ENCODE measurements at regions not wholly inside any gene's neighbourhood (a gene's known extent, or its start where the extent isn't known, plus 50 kb on each side); places are given as distances from the start of the nearest gene placed in this dataset.

DNA sequence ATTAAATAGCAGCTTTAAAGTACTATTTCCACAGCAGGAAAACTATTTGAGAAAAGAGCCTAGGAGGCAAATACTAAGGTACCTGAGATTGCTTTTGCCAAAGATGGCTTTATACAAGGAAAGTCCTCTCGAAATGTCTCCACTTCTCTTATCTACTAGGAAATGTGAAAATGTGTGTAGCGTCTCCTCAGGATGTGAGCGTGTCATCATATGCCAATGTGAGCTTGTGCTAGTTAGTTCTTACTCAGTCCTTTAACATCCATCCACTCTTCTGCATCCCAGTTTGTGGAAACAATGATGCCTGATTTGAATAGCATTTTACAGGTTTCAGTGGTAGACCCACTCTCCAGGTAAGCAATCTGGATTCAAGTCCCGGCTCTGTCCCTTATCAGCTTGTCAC is 421.0 kb downstream of the DYNC2H1 start:
- 82% methylated on average over 4 of the region's 4 CpGs for WGBS
- H3K36me3 ChIP-seq (ENCODE audit: control insufficient read depth in 4 of 4, insufficient read depth in 3 of 4, low read depth in 1 of 4, low read length in 3 of 4) = no peaks in the 10 kb centered on the region
- H3K4me1 ChIP-seq (ENCODE audit: control insufficient read depth in 4 of 4, insufficient read depth in 4 of 4, low read length in 3 of 4) = no peaks in the 10 kb centered on the region
- no peak overlapping the region for H3K4me3 ChIP-seq (ENCODE audit: low read depth in 1 of 3, low read length in 3 of 3)
- TF ChIP-seq FOXA1 (IDR thresholded peaks at IDR 0.05) = no peak
- no peak overlapping the region for H3K27ac ChIP-seq (ENCODE audit: low read depth in 1 of 2, low read length in 2 of 2)
- no peak for DNase-seq (ENCODE audit: low spot score)
- no peak overlapping the region for H3K9ac ChIP-seq (ENCODE audit: low read depth in 1 of 2, low read length in 2 of 2)
- peaks cover 0 to 2% (median 0%) of the 10 kb centered on the region in 4 donors for H3K27me3 ChIP-seq (ENCODE audit: control insufficient read depth in 4 of 4, insufficient read depth in 4 of 4, low read length in 3 of 4)
- no peaks in the 10 kb centered on the region for H3K9me3 ChIP-seq (ENCODE audit: control insufficient read depth in 4 of 4, low read length in 3 of 4)

- DNase-seq (ENCODE audit: low spot score) = no peak
- H3K9me3 ChIP-seq (ENCODE audit: control insufficient read depth in 4 of 4, low read length in 3 of 4) = no peaks in the 10 kb centered on the region
- TF ChIP-seq FOXA1 (IDR thresholded peaks at IDR 0.05) (no peak), TAF1 (conservative IDR thresholded peaks at IDR 0.05) (no peak), RAD21 (IDR thresholded peaks at IDR 0.05) (no peak), SP1 (IDR thresholded peaks at IDR 0.05) (no peak)
- TF ChIP-seq, protein P1, sequence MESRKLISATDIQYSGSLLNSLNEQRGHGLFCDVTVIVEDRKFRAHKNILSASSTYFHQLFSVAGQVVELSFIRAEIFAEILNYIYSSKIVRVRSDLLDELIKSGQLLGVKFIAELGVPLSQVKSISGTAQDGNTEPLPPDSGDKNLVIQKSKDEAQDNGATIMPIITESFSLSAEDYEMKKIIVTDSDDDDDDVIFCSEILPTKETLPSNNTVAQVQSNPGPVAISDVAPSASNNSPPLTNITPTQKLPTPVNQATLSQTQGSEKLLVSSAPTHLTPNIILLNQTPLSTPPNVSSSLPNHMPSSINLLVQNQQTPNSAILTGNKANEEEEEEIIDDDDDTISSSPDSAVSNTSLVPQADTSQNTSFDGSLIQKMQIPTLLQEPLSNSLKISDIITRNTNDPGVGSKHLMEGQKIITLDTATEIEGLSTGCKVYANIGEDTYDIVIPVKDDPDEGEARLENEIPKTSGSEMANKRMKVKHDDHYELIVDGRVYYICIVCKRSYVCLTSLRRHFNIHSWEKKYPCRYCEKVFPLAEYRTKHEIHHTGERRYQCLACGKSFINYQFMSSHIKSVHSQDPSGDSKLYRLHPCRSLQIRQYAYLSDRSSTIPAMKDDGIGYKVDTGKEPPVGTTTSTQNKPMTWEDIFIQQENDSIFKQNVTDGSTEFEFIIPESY (IDR thresholded peaks at IDR 0.05) = no peak
- no peak overlapping the region for H3K27ac ChIP-seq (ENCODE audit: low read depth in 1 of 2, low read length in 2 of 2)
- no peak overlapping the region for H3K9ac ChIP-seq (ENCODE audit: low read depth in 1 of 2, low read length in 2 of 2)
- H3K4me1 ChIP-seq (ENCODE audit: control insufficient read depth in 4 of 4, insufficient read depth in 4 of 4, low read length in 3 of 4) = no peaks in the 10 kb centered on the region
- no peak overlapping the region for H3K4me3 ChIP-seq (ENCODE audit: low read depth in 1 of 3, low read length in 3 of 3)
- H3K27me3 ChIP-seq (ENCODE audit: control insufficient read depth in 4 of 4, insufficient read depth in 4 of 4, low read length in 3 of 4) = peaks cover 0 to 2% (median 0%) of the 10 kb centered on the region in 4 donors
- H3K36me3 ChIP-seq (ENCODE audit: control insufficient read depth in 4 of 4, insufficient read depth in 3 of 4, low read depth in 1 of 4, low read length in 3 of 4) = no peaks in the 10 kb centered on the region
- WGBS = 77% methylated on average over 3 of the region's 3 CpGs
Measured at GRCh38 chr11:103532133-103532788, 423.0 kb downstream of the DYNC2H1 start.

DNA sequence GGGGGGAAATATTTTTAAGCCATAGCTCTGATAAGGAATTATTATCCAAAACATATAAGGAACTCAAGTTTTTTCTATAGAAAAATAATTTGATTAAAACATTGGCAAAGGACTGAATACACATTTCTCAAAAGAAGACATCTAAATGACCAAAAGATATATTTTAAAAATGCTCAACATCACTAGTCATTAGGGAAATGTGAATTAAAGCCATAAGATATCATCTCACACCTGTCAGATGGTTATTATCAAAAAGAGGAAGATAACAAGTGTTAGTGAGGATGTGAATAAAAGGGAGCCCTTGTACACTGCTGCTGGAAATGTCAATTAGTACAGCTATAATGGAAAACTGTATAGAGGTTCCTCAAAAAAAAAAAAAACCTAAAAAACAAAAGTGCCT is 425.0 kb downstream of the DYNC2H1 start:
- no peaks in the 10 kb centered on the region for H3K4me1 ChIP-seq (ENCODE audit: control insufficient read depth in 4 of 4, insufficient read depth in 4 of 4, low read length in 3 of 4)
- no peaks in the 10 kb centered on the region for H3K9me3 ChIP-seq (ENCODE audit: control insufficient read depth in 4 of 4, low read length in 3 of 4)
- no peak overlapping the region for H3K9ac ChIP-seq (ENCODE audit: low read depth in 1 of 2, low read length in 2 of 2)
- H3K4me3 ChIP-seq (ENCODE audit: low read depth in 1 of 3, low read length in 3 of 3) = no peak overlapping the region
- H3K27ac ChIP-seq (ENCODE audit: low read depth in 1 of 2, low read length in 2 of 2) = no peak overlapping the region
- DNase-seq (ENCODE audit: low spot score) = no peak
- H3K36me3 ChIP-seq (ENCODE audit: control insufficient read depth in 4 of 4, insufficient read depth in 3 of 4, low read depth in 1 of 4, low read length in 3 of 4) = no peaks in the 10 kb centered on the region
- TF ChIP-seq FOXA2 (IDR thresholded peaks at IDR 0.05) = no peak
- no peak for TF ChIP-seq GABPA (IDR thresholded peaks at IDR 0.05 in 1 of 2, conservative IDR thresholded peaks at IDR 0.05 in 1 of 2)
- no peak for TF ChIP-seq RXRA (IDR thresholded peaks at IDR 0.05)
- no peak for TF ChIP-seq FOXA1 (IDR thresholded peaks at IDR 0.05)
- TF ChIP-seq, protein P1 (IDR thresholded peaks at IDR 0.05) = no peak
- no peak for TF ChIP-seq JUND (IDR thresholded peaks at IDR 0.05)
- TF ChIP-seq HNF4A (conservative IDR thresholded peaks at IDR 0.05) = no peak
- H3K27me3 ChIP-seq (ENCODE audit: control insufficient read depth in 4 of 4, insufficient read depth in 4 of 4, low read length in 3 of 4) = peaks cover 0 to 2% (median 0%) of the 10 kb centered on the region in 4 donors

Measured in liver (tissue), 7 donors.